Activated CD4-positive, CD25-positive, alpha-beta regulatory T cell treated with anti-CD3 and anti-CD28 coated beads, Interleukin-2, amount 50 U/mL, for 72 hours (primary cell): ENCODE measurements at regions not wholly inside any gene's neighbourhood (a gene's known extent, or its start where the extent isn't known, plus 50 kb on each side); places are given as distances from the start of the nearest gene placed in this dataset.

Source experiments
- DNase-seq: peaks from one replicate; pipeline ENCODE4 v3.0.0; 2021

GRCh38 chr12:125440399-125440798 is 375.2 kb downstream of the AACS start:
- no peak for DNase-seq

- no peak for DNase-seq
Measured at GRCh38 chr12:125443341-125443740, 378.1 kb downstream of the AACS start.

GRCh38 chr12:125451408-125451807 is 386.2 kb downstream of the AACS start:
- no peak for DNase-seq

- DNase-seq, result no peak
Measured at GRCh38 chr12:125453751-125454150, 388.5 kb downstream of the AACS start.

GRCh38 chr12:125454291-125454690 is 389.1 kb downstream of the AACS start:
- DNase-seq, result no peak

- no peak for DNase-seq
Measured at GRCh38 chr12:125454786-125455480, 389.7 kb downstream of the AACS start.

- DNase-seq, result no peak
Measured at GRCh38 chr12:125455556-125455955, 390.3 kb downstream of the AACS start.

GRCh38 chr12:125458552-125459268 is 393.5 kb downstream of the AACS start:
- no peak for DNase-seq

- no peak for DNase-seq
Measured at GRCh38 chr12:125461831-125462230, 396.6 kb downstream of the AACS start.

- no peak for DNase-seq
Measured at GRCh38 chr12:125463386-125463785, 398.2 kb downstream of the AACS start.

- no peak for DNase-seq
Measured at GRCh38 chr12:125467363-125467762, 402.1 kb downstream of the AACS start.

- DNase-seq, result no peak
Measured at GRCh38 chr12:125469683-125470082, 404.4 kb downstream of the AACS start.

- no peak for DNase-seq
Measured at GRCh38 chr12:125470838-125471783, 405.9 kb downstream of the AACS start.

- DNase-seq, result no peak
Measured at GRCh38 chr12:125473501-125473900, 408.3 kb downstream of the AACS start.

- DNase-seq, result no peak
Measured at GRCh38 chr12:125487336-125487735, 422.1 kb downstream of the AACS start.

GRCh38 chr12:125491553-125491952 is 426.3 kb downstream of the AACS start:
- DNase-seq, result no peak

- no peak for DNase-seq
Measured at GRCh38 chr12:125492354-125493270, 427.4 kb downstream of the AACS start.

- no peak for DNase-seq
Measured at GRCh38 chr12:125493704-125494308, 428.6 kb downstream of the AACS start.

- no peak for DNase-seq
Measured at GRCh38 chr12:125503128-125503527, 437.9 kb downstream of the AACS start.

GRCh38 chr12:125509195-125509594 is 444.0 kb downstream of the AACS start:
- no peak for DNase-seq

- no peak for DNase-seq
Measured at GRCh38 chr12:125512541-125513298, 447.5 kb downstream of the AACS start.
